GM21717 (cell line): ENCODE measurements at regions not wholly inside any gene's neighbourhood (a gene's known extent, or its start where the extent isn't known, plus 50 kb on each side); places are given as distances from the start of the nearest gene placed in this dataset.
"Not testable (repeated sequence)": the region's sequence is repeated elsewhere in the genome, so short reads cannot be mapped to it uniquely, and the experiment has no call there.

Experiments used
- ATAC-seq: cut with Tn5 transposase; IDR thresholded peaks from one replicate; pipeline ENCODE4 v1.9.1; 2021; ENCODE audit warnings: mild to moderate bottlenecking, moderate library complexity; ENCODE audit not compliant: unreplicated experiment

- no peak for ATAC-seq
These were observed 295.8 kb upstream of the TBL1XR1 start for GRCh38 chr3:177493091-177493490.

GRCh38 chr3:177494216-177494615, 296.9 kb upstream of the TBL1XR1 start:
- ATAC-seq, result no peak

- ATAC-seq, result no peak
These were observed 298.3 kb upstream of the TBL1XR1 start for GRCh38 chr3:177495566-177495965.

GRCh38 chr3:177498037-177498857, 301.0 kb upstream of the TBL1XR1 start:
- no peak for ATAC-seq

- ATAC-seq, result not testable (repeated sequence)
These were observed 301.8 kb upstream of the TBL1XR1 start for GRCh38 chr3:177499039-177499438.

- no peak for ATAC-seq
These were observed 302.6 kb upstream of the TBL1XR1 start for GRCh38 chr3:177499779-177500423.

- ATAC-seq, result no peak
These were observed 313.5 kb upstream of the TBL1XR1 start for GRCh38 chr3:177510693-177511216.

- no peak for ATAC-seq
These were observed 315.9 kb upstream of the TBL1XR1 start for GRCh38 chr3:177512945-177513814.

GRCh38 chr3:177513815-177514610, 316.7 kb upstream of the TBL1XR1 start:
- ATAC-seq, result no peak

GRCh38 chr3:177514611-177515499, 317.6 kb upstream of the TBL1XR1 start:
- no peak for ATAC-seq

GRCh38 chr3:177515786-177516157, 318.5 kb upstream of the TBL1XR1 start:
- ATAC-seq, result no peak

- no peak for ATAC-seq
These were observed 319.1 kb upstream of the TBL1XR1 start for GRCh38 chr3:177516158-177517011.

- no peak for ATAC-seq
These were observed 320.6 kb upstream of the TBL1XR1 start for GRCh38 chr3:177517906-177518305.

- ATAC-seq, result no peak
These were observed 322.3 kb upstream of the TBL1XR1 start for GRCh38 chr3:177519588-177519987.

- no peak for ATAC-seq
These were observed 324.0 kb upstream of the TBL1XR1 start for GRCh38 chr3:177521305-177521704.

GRCh38 chr3:177522051-177522450, 324.8 kb upstream of the TBL1XR1 start:
- no peak for ATAC-seq

GRCh38 chr3:177523067-177523675, 325.9 kb upstream of the TBL1XR1 start:
- ATAC-seq, result no peak

GRCh38 chr3:177523872-177524438, 326.7 kb upstream of the TBL1XR1 start:
- no peak for ATAC-seq
